Ishikawa (cell line): ENCODE measurements at regions not wholly inside any gene's neighbourhood (a gene's known extent, or its start where the extent isn't known, plus 50 kb on each side); places are given as distances from the start of the nearest gene placed in this dataset.

Experiments used
- CEBPB ChIP-seq: IDR thresholded peaks from 2 replicates; pipeline ENCODE4 v1.6.1; 2012
- CREB1 ChIP-seq: IDR thresholded peaks from 2 replicates; pipeline ENCODE4 v1.6.1; 2012; ENCODE audit warnings: low read depth
- EGR1 ChIP-seq: IDR thresholded peaks from 2 replicates; pipeline ENCODE4 v1.6.1; 2012
- EP300 ChIP-seq: IDR thresholded peaks from 2 replicates; pipeline ENCODE4 v1.6.1; 2012; ENCODE audit warnings: borderline replicate concordance
- FOXM1 ChIP-seq: IDR thresholded peaks from 2 replicates; pipeline ENCODE4 v1.6.1; 2012; ENCODE audit warnings: low read depth, borderline replicate concordance
- MAX ChIP-seq: IDR thresholded peaks from 2 replicates; pipeline ENCODE4 v1.6.1; 2012
- NFIC ChIP-seq: IDR thresholded peaks from 2 replicates; pipeline ENCODE4 v1.6.1; 2012
- RAD21 ChIP-seq: IDR thresholded peaks from 2 replicates; pipeline ENCODE4 v1.6.1; 2012; ENCODE audit warnings: low read depth
- REST ChIP-seq: IDR thresholded peaks from 2 replicates; pipeline ENCODE4 v1.6.1; 2012; ENCODE audit warnings: low read depth, mild to moderate bottlenecking
- TAF1 ChIP-seq: IDR thresholded peaks from 2 replicates; pipeline ENCODE4 v1.6.1; 2012; ENCODE audit warnings: low read depth, mild to moderate bottlenecking
- TCF12 ChIP-seq: IDR thresholded peaks from 2 replicates; pipeline ENCODE4 v1.6.1; 2012; ENCODE audit warnings: low read depth
- TEAD4 ChIP-seq: IDR thresholded peaks from 2 replicates; pipeline ENCODE4 v1.6.1; 2012
- YY1 ChIP-seq: IDR thresholded peaks from 2 replicates; pipeline ENCODE4 v1.6.1; 2012; ENCODE audit warnings: low read depth
- ZBTB7A ChIP-seq: IDR thresholded peaks from 2 replicates; pipeline ENCODE4 v1.6.1; 2012; ENCODE audit warnings: low read depth
- TF ChIP-seq, protein P1 (sequence below): IDR thresholded peaks from 2 replicates; pipeline ENCODE4 v1.6.1; 2012

GRCh38 chr15:39056357-39056756 lies 491.7 kb upstream of the RASGRP1 start:
- TF ChIP-seq ZBTB7A (no peak), NFIC (no peak), MAX (no peak), YY1 (no peak)

DNA sequence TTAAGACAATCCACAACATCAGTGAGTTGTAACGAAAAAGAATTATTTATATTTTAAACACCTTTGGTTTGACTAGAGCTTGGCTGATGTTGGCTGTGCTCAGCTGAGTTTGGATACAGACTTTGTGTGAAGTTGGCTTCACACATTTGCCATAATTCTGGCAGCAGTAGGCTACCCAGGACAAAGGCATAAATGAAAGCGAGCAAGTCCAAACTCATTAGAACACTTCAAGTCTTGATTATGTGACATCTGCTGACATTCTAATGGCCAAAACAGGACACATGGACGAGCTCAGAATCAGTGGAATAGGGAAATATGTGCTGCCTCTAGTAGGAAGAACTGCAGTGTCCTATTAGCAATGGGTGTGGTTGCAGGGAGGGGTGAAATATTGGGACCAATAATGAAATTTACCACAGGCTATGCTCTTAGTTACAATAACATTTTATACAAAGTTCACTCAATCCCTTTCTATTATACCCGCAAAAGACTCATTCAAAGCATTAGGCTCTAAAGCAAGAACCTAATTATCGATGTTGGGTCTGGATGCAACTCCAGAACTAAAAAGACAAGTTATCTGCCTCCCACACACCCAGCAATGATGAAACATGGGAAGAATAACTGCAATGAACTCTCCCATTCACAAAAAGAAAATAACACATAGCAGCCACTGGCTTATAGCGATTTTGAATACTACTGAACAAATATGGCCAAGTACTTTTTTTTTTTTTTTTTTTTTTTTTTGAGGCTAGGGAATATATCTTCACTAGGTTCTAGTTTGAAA lies 493.9 kb upstream of the RASGRP1 start:
- TF ChIP-seq FOXM1 (no peak), TEAD4 (no peak)
- TF ChIP-seq, protein P1, sequence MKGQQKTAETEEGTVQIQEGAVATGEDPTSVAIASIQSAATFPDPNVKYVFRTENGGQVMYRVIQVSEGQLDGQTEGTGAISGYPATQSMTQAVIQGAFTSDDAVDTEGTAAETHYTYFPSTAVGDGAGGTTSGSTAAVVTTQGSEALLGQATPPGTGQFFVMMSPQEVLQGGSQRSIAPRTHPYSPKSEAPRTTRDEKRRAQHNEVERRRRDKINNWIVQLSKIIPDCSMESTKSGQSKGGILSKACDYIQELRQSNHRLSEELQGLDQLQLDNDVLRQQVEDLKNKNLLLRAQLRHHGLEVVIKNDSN = no peak

DNA sequence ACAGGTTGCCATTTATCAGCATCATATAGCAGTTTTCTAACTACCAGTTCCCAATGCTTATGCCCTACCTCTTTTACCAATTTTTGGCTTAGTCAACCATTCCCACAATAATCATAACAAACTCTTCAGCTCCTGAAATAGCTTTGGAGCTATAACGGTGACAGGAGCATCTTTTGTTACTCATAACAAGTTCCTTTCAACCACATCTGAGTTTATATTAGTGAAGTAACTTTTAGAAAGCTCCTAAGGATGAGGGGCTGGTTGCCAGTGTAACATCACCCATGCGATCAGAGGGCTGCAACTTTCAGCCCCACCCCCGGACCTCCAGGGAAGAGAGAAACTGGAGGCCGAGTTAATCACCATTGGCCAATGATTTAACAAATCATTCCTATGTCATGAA lies 495.3 kb upstream of the RASGRP1 start:
- TF ChIP-seq CEBPB = no peak
- no peak for TF ChIP-seq ZBTB7A
- no peak for TF ChIP-seq MAX
- no peak for TF ChIP-seq REST
- TF ChIP-seq, protein P1 = no peak
- TF ChIP-seq TEAD4 = no peak
- TF ChIP-seq FOXM1 = no peak
- no peak for TF ChIP-seq TAF1
- TF ChIP-seq CREB1 = no peak
- TF ChIP-seq RAD21 = no peak
- no peak for TF ChIP-seq YY1
- no peak for TF ChIP-seq TCF12
- TF ChIP-seq EP300 = no peak
- TF ChIP-seq EGR1 = no peak
- TF ChIP-seq NFIC = no peak

DNA sequence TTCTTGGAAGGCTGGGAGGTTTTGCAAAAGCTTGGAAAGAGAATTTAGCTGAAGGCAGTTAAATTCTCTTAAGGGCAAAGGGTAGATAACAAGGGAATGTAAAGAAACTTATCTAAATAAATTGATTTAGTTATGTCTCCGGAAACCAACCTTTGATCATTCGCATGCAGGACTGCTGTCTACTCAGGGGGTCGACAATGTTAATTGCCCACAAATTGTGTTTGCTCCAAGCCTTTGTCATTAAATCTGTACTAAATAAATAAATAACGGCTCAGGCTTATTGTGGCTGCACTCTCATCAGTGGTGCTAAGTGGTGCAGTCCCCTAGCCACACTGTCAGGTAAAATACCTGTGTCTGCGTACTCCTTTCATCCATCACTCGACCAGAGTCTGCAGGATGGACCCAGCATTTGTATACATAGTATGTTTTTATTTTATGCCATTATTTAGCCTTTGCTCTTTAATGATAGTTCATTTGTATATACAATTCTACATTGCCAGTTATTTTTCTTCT lies 497.4 kb upstream of the RASGRP1 start:
- TF ChIP-seq, protein P1 = no peak
- TF ChIP-seq EGR1 (no peak), CREB1 (no peak), MAX (no peak), YY1 (no peak), TAF1 (no peak), TCF12 (no peak), REST (no peak), CEBPB (no peak), EP300 (no peak), FOXM1 (no peak)

GRCh38 chr15:39066677-39067076 lies 502.1 kb upstream of the RASGRP1 start:
- TF ChIP-seq MAX (no peak), TEAD4 (no peak), RAD21 (no peak), FOXM1 (no peak), EP300 (no peak), REST (no peak), YY1 (no peak), TAF1 (no peak), NFIC (no peak), CREB1 (no peak), CEBPB (no peak), EGR1 (no peak), ZBTB7A (no peak), TCF12 (no peak)
- TF ChIP-seq, protein P1 = no peak
